ENCODE measurements at regions not wholly inside any gene's neighbourhood (a gene's known extent, or its start where the extent isn't known, plus 50 kb on each side); places are given as distances from the start of the nearest gene placed in this dataset.

DNA sequence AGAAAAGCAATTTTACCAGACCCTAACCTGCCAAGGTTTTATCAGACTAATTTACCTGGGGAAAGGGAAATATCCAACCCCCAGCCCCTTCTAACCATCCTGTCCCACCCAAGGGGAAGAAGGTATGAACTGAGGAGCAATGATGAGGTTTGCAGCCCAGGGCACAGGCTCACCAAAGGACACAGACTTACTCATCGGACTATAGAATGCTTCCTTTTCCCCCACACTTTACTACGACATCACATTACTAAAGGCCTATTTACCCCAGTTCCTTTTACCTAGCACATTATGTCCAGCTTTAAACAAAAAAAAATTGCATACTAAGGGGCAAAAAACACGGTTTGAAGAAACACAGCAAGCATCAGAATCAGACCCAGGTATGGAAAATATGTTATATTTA is 94.1 kb upstream of the FST start:
- no peak for DNase-seq
- no peak overlapping the region for H2BK5ac ChIP-seq (ENCODE audit: low read depth, low read length, poor library complexity)
- H3K4me2 ChIP-seq (ENCODE audit: low read length) = no peak overlapping the region
- no peak overlapping the region for H3K27ac ChIP-seq (ENCODE audit: low read depth, low read length)
- H3K36me3 ChIP-seq (ENCODE audit: control insufficient read depth in 1 of 2, insufficient read depth in 2 of 2, low read length in 2 of 2) = no peaks in the 10 kb centered on the region
- no peak overlapping the region for H3K4ac ChIP-seq (ENCODE audit: low read depth, low read length)
- no peak overlapping the region for H4K12ac ChIP-seq (ENCODE audit: low read depth, low read length)
- H3K79me1 ChIP-seq (ENCODE audit: low read length) = no peaks in the 10 kb centered on the region
- no peak overlapping the region for H4K91ac ChIP-seq (ENCODE audit: low read depth, low read length)
- H3K4me1 ChIP-seq (ENCODE audit: control insufficient read depth in 1 of 2, insufficient read depth in 2 of 2, low read length in 2 of 2) = no peaks in the 10 kb centered on the region
- no peaks in the 10 kb centered on the region for H3K9me3 ChIP-seq (ENCODE audit: insufficient read depth, low read depth, low read length)
- H3K23ac ChIP-seq (ENCODE audit: low read length) = no peak overlapping the region
- H2BK12ac ChIP-seq (ENCODE audit: low read length) = no peak overlapping the region
- H3K14ac ChIP-seq (ENCODE audit: low read length) = no peak overlapping the region
- no peak overlapping the region for H2AFZ ChIP-seq (ENCODE audit: insufficient read depth, low read length, poor library complexity)
- no peak overlapping the region for H3K18ac ChIP-seq (ENCODE audit: low read length)
- no peak overlapping the region for H3K9ac ChIP-seq (ENCODE audit: low read length)
- no peak overlapping the region for H2BK120ac ChIP-seq (ENCODE audit: insufficient read depth, low read length, poor library complexity)
- H2AK5ac ChIP-seq (ENCODE audit: low read length) = no peak overlapping the region
- H4K8ac ChIP-seq (ENCODE audit: low read depth, low read length) = no peak overlapping the region
- H3K4me3 ChIP-seq (ENCODE audit: low read depth, low read length) = no peak overlapping the region
- H3K27me3 ChIP-seq (ENCODE audit: insufficient read depth, low read length) = no peaks in the 10 kb centered on the region
- WGBS (ENCODE audit: extremely low coverage, insufficient coverage, insufficient read length) = no CpG with 5 or more reads among the region's 3 CpGs
- H3K79me2 ChIP-seq (ENCODE audit: control insufficient read depth, insufficient read depth, low read length, poor library complexity) = no peaks in the 10 kb centered on the region

DNA sequence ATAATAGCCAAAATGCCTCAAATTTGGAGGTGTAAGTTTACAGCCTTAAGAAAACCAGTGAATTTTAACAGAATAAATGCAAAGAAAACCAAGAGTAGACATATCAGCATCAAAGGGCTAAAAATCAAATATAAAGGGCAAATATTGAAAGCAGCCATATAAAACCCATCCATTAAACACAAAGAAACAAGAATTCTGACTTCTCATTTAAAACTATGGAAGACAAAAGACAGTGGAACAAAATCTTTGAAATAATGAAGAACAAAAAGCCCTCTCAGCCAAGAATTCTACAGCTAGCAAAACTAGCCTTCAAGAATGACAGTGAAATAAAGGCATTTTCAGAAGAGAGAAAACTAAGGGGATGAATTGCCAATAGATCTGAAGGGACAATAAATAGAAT is 91.3 kb upstream of the FST start:
- Histone ChIP-seq H2BK5ac (ENCODE audit: low read depth, low read length, poor library complexity) (no peak overlapping the region), H3K36me3 (ENCODE audit: control insufficient read depth in 1 of 2, insufficient read depth in 2 of 2, low read length in 2 of 2) (no peaks in the 10 kb centered on the region), H3K23ac (ENCODE audit: low read length) (no peak overlapping the region), H3K9me3 (ENCODE audit: insufficient read depth, low read depth, low read length) (no peaks in the 10 kb centered on the region), H3K27me3 (ENCODE audit: insufficient read depth, low read length) (no peaks in the 10 kb centered on the region), H3K79me2 (ENCODE audit: control insufficient read depth, insufficient read depth, low read length, poor library complexity) (no peaks in the 10 kb centered on the region), H4K12ac (ENCODE audit: low read depth, low read length) (no peak overlapping the region), H4K8ac (ENCODE audit: low read depth, low read length) (no peak overlapping the region), H3K27ac (ENCODE audit: low read depth, low read length) (no peak overlapping the region), H3K14ac (ENCODE audit: low read length) (no peak overlapping the region), H3K9ac (ENCODE audit: low read length) (no peak overlapping the region), H2BK120ac (ENCODE audit: insufficient read depth, low read length, poor library complexity) (no peak overlapping the region), H4K91ac (ENCODE audit: low read depth, low read length) (no peak overlapping the region), H3K4ac (ENCODE audit: low read depth, low read length) (no peak overlapping the region), H3K4me1 (ENCODE audit: control insufficient read depth in 1 of 2, insufficient read depth in 2 of 2, low read length in 2 of 2) (no peaks in the 10 kb centered on the region), H2BK12ac (ENCODE audit: low read length) (no peak overlapping the region), H3K79me1 (ENCODE audit: low read length) (no peaks in the 10 kb centered on the region), H2AFZ (ENCODE audit: insufficient read depth, low read length, poor library complexity) (no peak overlapping the region), H3K4me2 (ENCODE audit: low read length) (no peak overlapping the region), H2AK5ac (ENCODE audit: low read length) (no peak overlapping the region), H3K18ac (ENCODE audit: low read length) (no peak overlapping the region), H3K4me3 (ENCODE audit: low read depth, low read length) (no peak overlapping the region)
- DNase-seq = no peak

DNA sequence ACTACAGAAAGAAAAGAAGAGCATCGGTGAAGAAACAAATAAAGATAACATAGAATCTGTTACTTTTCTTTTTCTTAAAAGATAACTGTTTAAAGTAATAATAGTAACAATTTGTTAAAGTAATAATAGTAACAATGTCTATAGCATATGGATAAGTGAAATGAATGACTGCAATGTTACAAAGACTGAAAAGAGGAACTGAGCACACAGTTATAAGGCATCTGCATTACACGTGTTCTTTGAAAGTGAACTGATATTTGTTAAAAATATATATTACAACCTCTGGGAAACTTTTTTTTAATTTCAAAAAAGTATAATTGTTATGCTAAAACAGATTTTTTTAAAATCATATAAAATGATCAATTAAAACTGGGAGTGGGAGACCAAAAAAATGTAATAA is 88.4 kb upstream of the FST start:
- Histone ChIP-seq H3K36me3 (ENCODE audit: control insufficient read depth in 1 of 2, insufficient read depth in 2 of 2, low read length in 2 of 2) (no peaks in the 10 kb centered on the region), H3K14ac (ENCODE audit: low read length) (no peak overlapping the region), H3K9ac (ENCODE audit: low read length) (no peak overlapping the region), H3K23ac (ENCODE audit: low read length) (no peak overlapping the region), H4K91ac (ENCODE audit: low read depth, low read length) (no peak overlapping the region), H3K4me2 (ENCODE audit: low read length) (no peak overlapping the region), H2BK12ac (ENCODE audit: low read length) (no peak overlapping the region), H3K9me3 (ENCODE audit: insufficient read depth, low read depth, low read length) (no peaks in the 10 kb centered on the region), H3K4me1 (ENCODE audit: control insufficient read depth in 1 of 2, insufficient read depth in 2 of 2, low read length in 2 of 2) (no peaks in the 10 kb centered on the region), H3K27me3 (ENCODE audit: insufficient read depth, low read length) (no peaks in the 10 kb centered on the region), H3K79me2 (ENCODE audit: control insufficient read depth, insufficient read depth, low read length, poor library complexity) (no peaks in the 10 kb centered on the region), H3K79me1 (ENCODE audit: low read length) (no peaks in the 10 kb centered on the region), H2AFZ (ENCODE audit: insufficient read depth, low read length, poor library complexity) (no peak overlapping the region), H4K8ac (ENCODE audit: low read depth, low read length) (no peak overlapping the region), H3K4ac (ENCODE audit: low read depth, low read length) (no peak overlapping the region), H3K4me3 (ENCODE audit: low read depth, low read length) (no peak overlapping the region), H4K12ac (ENCODE audit: low read depth, low read length) (no peak overlapping the region), H2BK120ac (ENCODE audit: insufficient read depth, low read length, poor library complexity) (no peak overlapping the region), H2BK5ac (ENCODE audit: low read depth, low read length, poor library complexity) (no peak overlapping the region), H3K18ac (ENCODE audit: low read length) (no peak overlapping the region), H3K27ac (ENCODE audit: low read depth, low read length) (no peak overlapping the region), H2AK5ac (ENCODE audit: low read length) (no peak overlapping the region)
- no peak for DNase-seq
- WGBS (ENCODE audit: extremely low coverage, insufficient coverage, insufficient read length) = no CpG with 5 or more reads among the region's 2 CpGs

DNA sequence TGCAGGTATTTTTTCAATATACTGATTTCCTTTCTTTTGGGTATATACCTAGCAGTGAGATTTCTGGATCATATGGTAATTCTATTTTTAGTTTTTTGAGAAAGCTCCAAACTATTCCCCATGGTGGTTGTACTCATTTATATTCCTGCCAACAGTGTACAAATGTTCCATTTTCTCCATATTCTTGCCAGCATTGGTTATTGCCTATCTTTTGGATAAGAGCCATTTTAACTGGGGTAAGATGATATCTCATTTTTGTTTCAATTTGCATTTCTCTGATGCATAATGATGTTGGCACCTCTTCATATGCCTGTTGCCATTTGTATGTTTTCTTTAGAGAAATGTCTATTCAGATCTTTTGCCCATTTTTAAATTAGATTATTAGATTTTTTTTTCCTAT is 85.6 kb upstream of the FST start:
- Histone ChIP-seq H4K91ac (ENCODE audit: low read depth, low read length) (no peak overlapping the region), H4K12ac (ENCODE audit: low read depth, low read length) (no peak overlapping the region), H3K4me1 (ENCODE audit: control insufficient read depth in 1 of 2, insufficient read depth in 2 of 2, low read length in 2 of 2) (no peaks in the 10 kb centered on the region), H3K14ac (ENCODE audit: low read length) (no peak overlapping the region), H3K18ac (ENCODE audit: low read length) (no peak overlapping the region), H3K4me2 (ENCODE audit: low read length) (no peak overlapping the region), H2BK120ac (ENCODE audit: insufficient read depth, low read length, poor library complexity) (no peak overlapping the region), H3K9me3 (ENCODE audit: insufficient read depth, low read depth, low read length) (no peaks in the 10 kb centered on the region), H3K27me3 (ENCODE audit: insufficient read depth, low read length) (no peaks in the 10 kb centered on the region), H3K23ac (ENCODE audit: low read length) (no peak overlapping the region), H3K9ac (ENCODE audit: low read length) (no peak overlapping the region), H2AFZ (ENCODE audit: insufficient read depth, low read length, poor library complexity) (no peak overlapping the region), H3K79me1 (ENCODE audit: low read length) (no peaks in the 10 kb centered on the region), H3K36me3 (ENCODE audit: control insufficient read depth in 1 of 2, insufficient read depth in 2 of 2, low read length in 2 of 2) (no peaks in the 10 kb centered on the region), H3K4ac (ENCODE audit: low read depth, low read length) (no peak overlapping the region), H3K79me2 (ENCODE audit: control insufficient read depth, insufficient read depth, low read length, poor library complexity) (no peaks in the 10 kb centered on the region), H4K8ac (ENCODE audit: low read depth, low read length) (no peak overlapping the region), H3K4me3 (ENCODE audit: low read depth, low read length) (no peak overlapping the region), H2BK12ac (ENCODE audit: low read length) (no peak overlapping the region), H2AK5ac (ENCODE audit: low read length) (no peak overlapping the region), H3K27ac (ENCODE audit: low read depth, low read length) (no peak overlapping the region), H2BK5ac (ENCODE audit: low read depth, low read length, poor library complexity) (no peak overlapping the region)
- no peak for DNase-seq

All from trophoblast cell (in vitro differentiated cells and primary cell).